ENCODE measurements at regions not wholly inside any gene's neighbourhood (a gene's known extent, or its start where the extent isn't known, plus 50 kb on each side); places are given as distances from the start of the nearest gene placed in this dataset.

GRCh38 chr9:13444245-13445102, 165.0 kb upstream of the MPDZ start:
- DNase-seq = no peak
- Histone ChIP-seq H4K8ac (ENCODE audit: low read length) (no peak overlapping the region), H2AFZ (ENCODE audit: low read depth, low read length) (no peak overlapping the region), H3K4me2 (ENCODE audit: low read length, poor library complexity, severe bottlenecking) (no peak overlapping the region), H3K79me1 (replicated peaks; ENCODE audit: low read length, poor library complexity, severe bottlenecking) (no peaks in the 10 kb centered on the region), H4K91ac (ENCODE audit: low read length) (no peak overlapping the region), H3K27ac (ENCODE audit: low read length, poor library complexity, severe bottlenecking) (no peak overlapping the region), H2BK15ac (ENCODE audit: low read depth, poor library complexity, severe bottlenecking) (no peak overlapping the region), H2BK12ac (ENCODE audit: low read length in 2 of 2) (no peak overlapping the region), H2BK120ac (ENCODE audit: low read depth, low read length) (no peak overlapping the region), H3K4me3 (ENCODE audit: insufficient read depth in 1 of 2, low read depth in 1 of 2, low read length in 2 of 2) (peak overlapping the region in 1 of 2 experiments; percentile 65), H3K18ac (ENCODE audit: low read depth in 1 of 2, low read length in 2 of 2) (no peak overlapping the region), H3K9ac (ENCODE audit: low read length) (peak overlapping the region; percentile 62), H3K23ac (ENCODE audit: low read length in 2 of 2) (no peak overlapping the region), H3K14ac (ENCODE audit: low read length in 2 of 2) (no peak overlapping the region), H3K4ac (ENCODE audit: low read depth in 1 of 2, low read length in 2 of 2) (no peak overlapping the region), H3K9me3 (ENCODE audit: control insufficient read depth, low read length) (no peaks in the 10 kb centered on the region), H3K4me1 (ENCODE audit: control insufficient read depth, insufficient read depth, low read depth, low read length) (no peaks in the 10 kb centered on the region), H3K27me3 (ENCODE audit: control insufficient read depth in 1 of 2, insufficient read depth in 1 of 2, low read length in 2 of 2) (no peaks in the 10 kb centered on the region), H3K36me3 (ENCODE audit: control insufficient read depth in 1 of 2, insufficient read depth in 2 of 2, low read depth in 1 of 2, low read length in 2 of 2) (no peaks in the 10 kb centered on the region), H2AK5ac (ENCODE audit: low read length, severe bottlenecking) (no peak overlapping the region), H2BK5ac (ENCODE audit: low read depth, low read length, poor library complexity, severe bottlenecking) (no peak overlapping the region)
- WGBS = 68% methylated on average over 4 of the region's 10 CpGs

GRCh38 chr9:13443346-13444244, 164.1 kb upstream of the MPDZ start:
- no peak for DNase-seq
- H2AFZ ChIP-seq (ENCODE audit: low read depth, low read length) = no peak overlapping the region
- H4K8ac ChIP-seq (ENCODE audit: low read length) = no peak overlapping the region
- no peaks in the 10 kb centered on the region for H3K79me1 ChIP-seq (replicated peaks; ENCODE audit: low read length, poor library complexity, severe bottlenecking)
- H3K9ac ChIP-seq (ENCODE audit: low read length) = peak overlapping the region; percentile 62
- no peak overlapping the region for H2AK5ac ChIP-seq (ENCODE audit: low read length, severe bottlenecking)
- no peaks in the 10 kb centered on the region for H3K27me3 ChIP-seq (ENCODE audit: control insufficient read depth in 1 of 2, insufficient read depth in 1 of 2, low read length in 2 of 2)
- H4K91ac ChIP-seq (ENCODE audit: low read length) = no peak overlapping the region
- H3K9me3 ChIP-seq (ENCODE audit: control insufficient read depth, low read length) = no peaks in the 10 kb centered on the region
- no peak overlapping the region for H3K18ac ChIP-seq (ENCODE audit: low read depth in 1 of 2, low read length in 2 of 2)
- peak overlapping the region in 1 of 2 experiments; percentile 65 for H3K4me3 ChIP-seq (ENCODE audit: insufficient read depth in 1 of 2, low read depth in 1 of 2, low read length in 2 of 2)
- no peak overlapping the region for H2BK5ac ChIP-seq (ENCODE audit: low read depth, low read length, poor library complexity, severe bottlenecking)
- no peaks in the 10 kb centered on the region for H3K36me3 ChIP-seq (ENCODE audit: control insufficient read depth in 1 of 2, insufficient read depth in 2 of 2, low read depth in 1 of 2, low read length in 2 of 2)
- no peak overlapping the region for H3K14ac ChIP-seq (ENCODE audit: low read length in 2 of 2)
- no peaks in the 10 kb centered on the region for H3K4me1 ChIP-seq (ENCODE audit: control insufficient read depth, insufficient read depth, low read depth, low read length)
- WGBS = 92% methylated on average over 13 of the region's 18 CpGs
- H3K23ac ChIP-seq (ENCODE audit: low read length in 2 of 2) = no peak overlapping the region
- no peak overlapping the region for H2BK15ac ChIP-seq (ENCODE audit: low read depth, poor library complexity, severe bottlenecking)
- no peak overlapping the region for H3K4ac ChIP-seq (ENCODE audit: low read depth in 1 of 2, low read length in 2 of 2)
- no peak overlapping the region for H2BK120ac ChIP-seq (ENCODE audit: low read depth, low read length)
- no peak overlapping the region for H3K4me2 ChIP-seq (ENCODE audit: low read length, poor library complexity, severe bottlenecking)
- H3K27ac ChIP-seq (ENCODE audit: low read length, poor library complexity, severe bottlenecking) = no peak overlapping the region
- H2BK12ac ChIP-seq (ENCODE audit: low read length in 2 of 2) = no peak overlapping the region

- Histone ChIP-seq H3K9me3 (ENCODE audit: control insufficient read depth, low read length) (no peaks in the 10 kb centered on the region), H2BK15ac (ENCODE audit: low read depth, poor library complexity, severe bottlenecking) (no peak overlapping the region), H3K4ac (ENCODE audit: low read depth in 1 of 2, low read length in 2 of 2) (no peak overlapping the region), H3K4me2 (ENCODE audit: low read length, poor library complexity, severe bottlenecking) (no peak overlapping the region), H3K18ac (ENCODE audit: low read depth in 1 of 2, low read length in 2 of 2) (no peak overlapping the region), H4K8ac (ENCODE audit: low read length) (no peak overlapping the region), H3K27me3 (ENCODE audit: control insufficient read depth in 1 of 2, insufficient read depth in 1 of 2, low read length in 2 of 2) (no peaks in the 10 kb centered on the region), H3K36me3 (ENCODE audit: control insufficient read depth in 1 of 2, insufficient read depth in 2 of 2, low read depth in 1 of 2, low read length in 2 of 2) (no peaks in the 10 kb centered on the region), H3K4me3 (ENCODE audit: insufficient read depth in 1 of 2, low read depth in 1 of 2, low read length in 2 of 2) (no peak overlapping the region), H3K9ac (ENCODE audit: low read length) (no peak overlapping the region), H3K27ac (ENCODE audit: low read length, poor library complexity, severe bottlenecking) (no peak overlapping the region), H4K91ac (ENCODE audit: low read length) (no peak overlapping the region), H3K23ac (ENCODE audit: low read length in 2 of 2) (no peak overlapping the region), H3K79me1 (replicated peaks; ENCODE audit: low read length, poor library complexity, severe bottlenecking) (no peaks in the 10 kb centered on the region), H2BK12ac (ENCODE audit: low read length in 2 of 2) (no peak overlapping the region), H2AK5ac (ENCODE audit: low read length, severe bottlenecking) (no peak overlapping the region), H2BK120ac (ENCODE audit: low read depth, low read length) (no peak overlapping the region), H3K14ac (ENCODE audit: low read length in 2 of 2) (no peak overlapping the region), H3K4me1 (ENCODE audit: control insufficient read depth, insufficient read depth, low read depth, low read length) (no peaks in the 10 kb centered on the region), H2BK5ac (ENCODE audit: low read depth, low read length, poor library complexity, severe bottlenecking) (no peak overlapping the region), H2AFZ (ENCODE audit: low read depth, low read length) (no peak overlapping the region)
- DNase-seq = no peak
- 100% methylated on average over 2 of the region's 3 CpGs for WGBS
Measured at GRCh38 chr9:13439685-13440476, 160.4 kb upstream of the MPDZ start.
